RKO (cell line): ENCODE measurements at regions not wholly inside any gene's neighbourhood (a gene's known extent, or its start where the extent isn't known, plus 50 kb on each side); places are given as distances from the start of the nearest gene placed in this dataset.

ENCODE experiments used
- DNase-seq: peaks from one replicate; pipeline ENCODE4 v3.0.0-alpha.2; 2016; ENCODE audit warnings: low spot score

GRCh38 chr6:40796260-40797221 lies 209.4 kb upstream of the LRFN2 start:
- no peak for DNase-seq

DNA sequence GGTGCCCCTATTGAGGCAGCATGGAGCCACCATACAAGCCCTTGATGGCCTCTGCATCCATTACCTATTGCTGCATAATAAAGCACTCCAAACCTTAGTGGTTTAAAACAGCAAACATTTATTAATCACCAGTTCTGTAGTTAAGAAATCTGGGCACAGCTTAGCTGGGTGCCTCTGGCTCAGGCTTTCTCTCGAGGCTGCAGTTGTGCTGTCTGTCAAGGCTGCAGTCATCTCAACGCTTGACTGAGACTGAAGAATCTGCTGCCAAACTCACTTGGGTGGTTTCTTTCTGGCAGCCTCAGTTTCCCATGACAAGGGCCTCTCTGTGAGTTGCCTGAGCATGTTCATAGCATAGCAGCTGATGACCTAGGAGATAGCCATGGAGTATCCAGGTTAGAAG lies 207.4 kb upstream of the LRFN2 start:
- no peak for DNase-seq

DNA sequence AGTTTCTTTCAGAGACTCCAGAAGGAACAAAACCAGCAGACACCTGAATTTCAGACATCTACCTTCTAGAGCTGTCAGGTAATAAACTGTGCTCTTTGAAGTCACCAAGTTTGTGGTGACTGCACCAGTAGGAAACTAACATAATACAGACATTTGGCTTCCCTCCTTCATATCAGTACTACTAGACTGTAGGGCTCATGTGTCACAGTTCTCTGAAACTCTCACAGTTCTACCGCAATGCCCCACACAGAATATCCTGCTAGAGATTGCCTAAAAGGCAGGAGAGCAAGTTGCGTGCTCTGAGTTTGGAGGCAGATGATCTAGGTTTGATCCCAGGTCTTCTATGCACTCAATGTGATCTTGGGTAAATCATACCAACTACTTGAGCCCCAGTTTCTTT lies 205.0 kb upstream of the LRFN2 start:
- no peak for DNase-seq

DNA sequence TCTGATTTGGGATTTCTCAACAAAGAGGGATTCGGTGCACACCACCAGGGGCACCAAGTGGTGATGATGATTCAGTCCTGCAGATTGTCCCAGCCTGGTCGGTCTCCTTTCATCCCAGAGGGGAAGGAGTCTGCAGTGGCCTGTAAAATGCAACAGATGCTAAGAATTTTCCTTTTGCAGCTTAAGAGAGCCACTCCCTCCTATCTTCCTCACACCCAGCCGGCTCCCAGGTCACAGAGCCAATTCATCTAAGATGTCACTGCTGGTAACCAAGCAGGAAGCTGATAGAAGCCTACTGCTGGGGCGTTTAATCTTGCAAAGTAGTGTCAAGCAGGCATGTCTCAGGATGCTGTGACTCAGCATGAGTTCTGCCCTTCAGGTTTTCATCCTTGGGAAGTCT lies 203.8 kb upstream of the LRFN2 start:
- DNase-seq: no peak

DNA sequence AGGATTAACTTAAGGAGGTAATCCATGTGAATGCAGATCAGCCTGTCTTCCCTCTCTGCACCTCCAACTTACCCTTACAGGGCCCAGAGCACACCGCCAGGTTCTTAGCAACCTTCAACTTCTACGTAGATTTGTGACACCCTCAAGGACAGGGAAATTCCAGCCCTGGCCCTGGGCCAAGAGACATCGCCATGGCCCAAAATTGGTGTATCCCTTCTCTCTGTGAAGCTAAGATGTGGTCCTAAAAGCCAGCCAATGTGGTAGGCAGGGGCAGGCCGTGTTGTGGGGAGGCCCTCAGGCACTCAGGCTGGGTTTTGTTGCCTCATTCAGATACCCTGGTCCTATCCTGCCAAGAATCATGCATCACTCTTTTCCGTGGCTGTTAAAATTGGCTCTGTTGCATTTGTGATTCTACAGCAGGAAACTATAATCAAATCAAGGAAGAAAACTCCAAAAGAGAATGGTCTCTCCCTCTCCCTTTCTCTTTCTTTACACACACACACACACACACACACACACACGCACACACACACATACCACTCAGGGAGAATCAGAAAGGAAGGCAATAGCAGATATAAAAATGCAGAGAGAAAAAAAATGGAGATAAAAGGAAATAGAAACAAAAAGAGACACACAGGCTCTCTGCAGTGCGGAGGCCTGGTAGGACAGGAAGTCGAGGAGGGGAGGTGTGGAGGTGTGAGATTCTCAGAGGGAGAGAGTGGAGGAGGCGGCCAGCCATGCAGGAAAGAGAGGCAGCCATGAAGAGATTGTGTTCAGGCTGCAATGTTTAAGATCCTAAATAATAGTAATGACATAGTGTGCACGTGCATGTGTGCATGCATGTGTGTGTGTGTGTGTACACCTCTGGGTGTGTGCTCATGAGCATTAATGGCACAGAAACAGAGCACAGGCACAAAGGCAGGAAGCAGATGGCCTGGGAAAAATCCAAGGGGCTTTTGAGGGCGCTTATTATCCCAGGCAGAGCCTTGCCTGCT lies 201.8 kb upstream of the LRFN2 start:
- DNase-seq: no peak

DNA sequence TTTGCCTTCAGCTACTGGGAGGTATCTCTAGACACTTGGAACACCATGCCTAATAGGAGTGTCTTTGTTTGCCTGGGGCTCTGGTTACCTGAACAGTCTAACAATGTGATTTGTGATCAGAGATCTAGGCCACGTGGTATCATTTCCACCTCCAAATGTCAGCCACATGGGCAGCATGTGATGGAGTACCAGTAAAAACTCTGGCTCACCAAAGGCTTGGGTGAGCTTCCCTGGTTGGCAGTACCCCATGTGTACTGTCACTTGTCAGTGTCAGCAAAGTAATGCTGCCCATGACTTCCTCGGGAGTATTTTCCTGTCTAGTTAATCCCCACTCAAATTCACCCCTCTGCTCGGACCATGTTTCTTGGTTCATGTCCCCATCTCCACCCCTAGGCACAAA lies 195.2 kb upstream of the LRFN2 start:
- DNase-seq: no peak

- no peak for DNase-seq
These were observed 193.5 kb upstream of the LRFN2 start for GRCh38 chr6:40780637-40781036.

DNA sequence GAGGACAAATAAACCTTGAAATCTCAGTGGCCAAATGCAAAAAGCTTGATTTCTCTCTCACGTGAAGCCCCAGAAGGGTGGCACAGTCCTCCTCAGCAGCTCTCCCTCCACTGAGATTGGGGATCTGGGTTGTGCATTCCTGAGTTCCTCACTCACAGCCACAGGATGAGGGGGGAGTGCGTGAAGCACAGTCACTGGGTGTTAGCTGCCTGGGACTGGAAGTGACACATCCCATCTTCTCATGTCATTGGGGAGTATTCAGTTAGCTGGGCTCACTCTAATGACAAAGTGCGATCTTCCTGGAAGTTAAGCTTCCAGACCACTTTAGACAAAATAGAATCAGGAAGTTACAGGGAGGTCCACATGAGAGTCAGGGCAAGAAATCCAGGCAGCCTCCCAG lies 192.2 kb upstream of the LRFN2 start:
- DNase-seq: peak; percentile 75

DNA sequence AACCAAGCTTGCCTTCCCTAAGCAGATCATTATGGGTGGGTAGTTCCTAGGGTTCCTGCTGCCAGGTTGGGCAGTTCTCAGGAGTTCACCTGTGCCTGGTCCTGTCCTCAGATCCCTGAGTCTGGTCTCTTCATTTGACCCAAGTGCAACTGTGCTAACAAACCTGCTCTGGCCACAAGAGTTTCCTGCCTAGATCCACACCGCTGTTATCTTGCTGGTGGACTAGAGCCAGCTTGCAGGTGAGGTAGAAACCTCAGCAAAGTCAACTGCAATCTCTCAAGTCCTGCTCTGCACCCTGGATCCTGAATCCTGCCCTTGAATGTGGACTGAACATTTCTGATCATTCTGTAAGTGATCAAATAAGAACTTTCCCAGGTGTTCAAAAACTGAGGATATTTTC lies 191.8 kb upstream of the LRFN2 start:
- no peak for DNase-seq

DNA sequence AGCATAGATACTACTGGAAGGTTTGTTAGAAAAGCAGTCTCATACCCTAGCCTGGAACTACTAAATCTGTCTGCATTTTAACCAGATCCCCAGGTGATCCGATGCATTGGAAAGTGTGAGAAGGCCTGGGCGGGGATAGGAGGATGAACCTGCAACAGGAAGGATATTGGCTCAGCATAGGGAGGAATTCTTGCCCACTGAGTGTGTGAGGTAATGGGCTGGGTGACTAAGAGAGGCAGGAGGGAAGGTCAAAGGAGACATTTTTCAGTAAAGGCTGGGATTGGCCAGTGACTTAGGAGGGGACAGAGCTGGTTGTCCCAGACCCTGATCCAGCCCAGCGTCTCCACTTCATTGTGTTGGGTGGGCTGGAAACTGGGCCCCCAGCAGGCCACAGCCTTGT lies 191.0 kb upstream of the LRFN2 start:
- peak; percentile 35 for DNase-seq

GRCh38 chr6:40774932-40775331 lies 187.8 kb upstream of the LRFN2 start:
- DNase-seq: no peak

DNA sequence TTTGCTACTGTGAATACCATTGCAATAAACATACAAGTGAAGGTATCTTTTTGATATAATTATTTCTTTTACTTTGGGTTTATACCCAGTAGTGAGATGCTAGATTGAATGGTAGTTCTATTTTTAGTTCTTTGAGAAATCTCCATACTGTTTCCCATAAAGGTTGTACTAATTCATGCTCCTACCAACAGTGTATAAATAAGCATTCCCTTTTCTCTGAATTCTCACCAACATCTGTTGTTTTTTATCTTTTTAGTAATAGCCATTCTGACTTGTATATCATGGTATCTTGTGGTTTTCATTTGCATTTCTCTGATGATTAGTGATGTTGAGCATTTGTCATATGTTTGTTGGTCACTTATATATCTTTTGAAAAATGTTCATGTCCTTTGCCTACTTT lies 183.6 kb upstream of the LRFN2 start:
- DNase-seq: no peak

DNA sequence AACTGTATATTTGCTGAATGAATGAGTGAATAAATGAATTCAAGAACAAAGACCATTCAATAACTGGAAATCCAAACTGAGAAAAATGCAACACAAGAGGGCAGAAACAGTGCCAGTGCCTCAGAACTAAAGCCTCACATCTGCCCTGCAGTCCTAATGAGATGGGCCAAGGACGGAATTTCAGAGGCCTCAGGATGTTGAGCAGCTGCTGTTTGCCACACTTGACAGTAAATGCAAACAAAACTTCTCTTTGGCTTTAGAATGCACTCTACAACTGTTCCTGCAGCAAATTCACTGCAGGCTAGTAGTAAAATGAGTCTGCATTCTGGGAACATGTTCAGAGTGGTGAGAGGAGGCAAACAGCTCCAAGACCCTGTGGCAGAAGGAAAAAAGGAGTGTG lies 177.6 kb upstream of the LRFN2 start:
- no peak for DNase-seq

DNA sequence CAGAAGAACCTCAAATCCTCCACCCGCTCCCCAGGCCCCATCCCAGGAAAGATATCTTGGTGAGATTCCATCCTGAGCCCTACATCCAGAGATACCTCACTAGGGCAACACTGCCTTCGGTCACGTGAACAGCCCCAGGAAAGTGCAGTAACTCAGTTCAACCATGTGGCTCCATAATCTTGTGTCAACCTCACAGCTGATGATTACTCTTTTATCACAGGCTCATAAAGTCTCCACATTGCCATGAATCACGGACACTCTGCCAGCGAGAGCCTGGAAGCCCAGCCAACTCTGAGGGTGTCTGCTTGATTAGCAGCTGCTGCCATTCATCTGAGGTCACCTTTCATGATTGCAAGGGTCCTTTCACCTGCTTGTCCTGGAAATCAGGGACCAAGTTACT lies 175.8 kb upstream of the LRFN2 start:
- no peak for DNase-seq

DNA sequence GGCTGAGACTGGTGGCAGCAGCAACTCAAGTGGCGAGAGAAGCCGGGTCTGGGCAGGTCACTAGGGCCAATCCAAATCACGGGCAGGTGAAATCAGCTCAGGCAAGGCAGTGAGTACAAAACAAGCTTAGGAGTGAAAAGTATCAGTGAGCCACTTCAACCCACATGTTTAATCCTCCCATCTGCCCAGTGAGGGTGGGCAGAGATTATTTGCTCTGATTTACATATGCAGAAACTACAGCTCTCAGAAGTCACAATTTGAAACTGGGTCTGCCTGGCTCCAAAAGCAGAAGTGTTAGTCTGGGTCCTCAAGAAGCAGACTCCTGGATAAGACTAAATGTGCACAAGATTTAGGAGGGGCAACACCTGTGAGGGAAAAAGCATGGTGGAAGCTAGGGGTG lies 173.7 kb upstream of the LRFN2 start:
- no peak for DNase-seq

GRCh38 chr6:40759838-40760237 lies 172.7 kb upstream of the LRFN2 start:
- DNase-seq: no peak

GRCh38 chr6:40759264-40759663 lies 172.1 kb upstream of the LRFN2 start:
- DNase-seq: no peak

- no peak for DNase-seq
These were observed 168.7 kb upstream of the LRFN2 start for GRCh38 chr6:40755749-40756452.

GRCh38 chr6:40755046-40755681 lies 168.0 kb upstream of the LRFN2 start:
- DNase-seq: no peak

- no peak for DNase-seq
These were observed 167.4 kb upstream of the LRFN2 start for GRCh38 chr6:40754461-40755045.
